Neural cell (in vitro differentiated cells): ENCODE measurements at regions not wholly inside any gene's neighbourhood (a gene's known extent, or its start where the extent isn't known, plus 50 kb on each side); places are given as distances from the start of the nearest gene placed in this dataset.

Experiments
- CTCF ChIP-seq: fragments of 450-650 bp; IDR thresholded peaks from 2 replicates; pipeline ENCODE4 v1.5.1; 2014; ENCODE audit warnings: antibody characterized with exemption, mild to moderate bottlenecking, moderate library complexity; ENCODE audit not compliant: poor library complexity, severe bottlenecking
- EP300 ChIP-seq: fragments of 450-650 bp; conservative IDR thresholded peaks from 2 replicates; pipeline ENCODE4 v1.6.1; 2014; ENCODE audit warnings: antibody characterized with exemption, mild to moderate bottlenecking, moderate library complexity; ENCODE audit not compliant: poor library complexity, severe bottlenecking
- EZH2 ChIP-seq: fragments of 200-600, 300-800 bp; shearing (Covaris generic), sonication (generic); IDR thresholded peaks from 2 replicates; pipeline ENCODE4 v1.6.1; 2014; ENCODE audit warnings: antibody characterized with exemption, low read length, borderline replicate concordance, mild to moderate bottlenecking; ENCODE audit not compliant: insufficient read depth, poor library complexity, severe bottlenecking
- POLR2AphosphoS5 ChIP-seq: IDR thresholded peaks from 2 replicates; pipeline ENCODE4 v1.6.1; 2012
- RAD21 ChIP-seq: fragments of 450-650 bp; conservative IDR thresholded peaks from 2 replicates; pipeline ENCODE4 v1.6.1; 2014; ENCODE audit warnings: antibody characterized with exemption, mild to moderate bottlenecking, moderate library complexity
- REST ChIP-seq: IDR thresholded peaks from 2 replicates; pipeline ENCODE4 v1.6.1; 2012; ENCODE audit warnings: borderline replicate concordance
- SMC3 ChIP-seq: fragments of 450-650 bp; conservative IDR thresholded peaks from 2 replicates; pipeline ENCODE4 v1.6.1; 2014; ENCODE audit warnings: antibody characterized with exemption, mild to moderate bottlenecking, moderate library complexity; ENCODE audit not compliant: poor library complexity
- TAF1 ChIP-seq: IDR thresholded peaks from 2 replicates; pipeline ENCODE4 v1.6.1; 2012; ENCODE audit warnings: low read depth

GRCh38 chr6:76708641-76709331 lies 636.3 kb upstream of the IMPG1 start:
- TF ChIP-seq REST = no peak
- no peak for TF ChIP-seq CTCF
- TF ChIP-seq EZH2 = no peak
- no peak for TF ChIP-seq EP300
- TF ChIP-seq RAD21 = no peak
- no peak for TF ChIP-seq POLR2AphosphoS5
- no peak for TF ChIP-seq TAF1
- no peak for TF ChIP-seq SMC3
